ENCODE measurements at regions not wholly inside any gene's neighbourhood (a gene's known extent, or its start where the extent isn't known, plus 50 kb on each side); places are given as distances from the start of the nearest gene placed in this dataset.

DNA sequence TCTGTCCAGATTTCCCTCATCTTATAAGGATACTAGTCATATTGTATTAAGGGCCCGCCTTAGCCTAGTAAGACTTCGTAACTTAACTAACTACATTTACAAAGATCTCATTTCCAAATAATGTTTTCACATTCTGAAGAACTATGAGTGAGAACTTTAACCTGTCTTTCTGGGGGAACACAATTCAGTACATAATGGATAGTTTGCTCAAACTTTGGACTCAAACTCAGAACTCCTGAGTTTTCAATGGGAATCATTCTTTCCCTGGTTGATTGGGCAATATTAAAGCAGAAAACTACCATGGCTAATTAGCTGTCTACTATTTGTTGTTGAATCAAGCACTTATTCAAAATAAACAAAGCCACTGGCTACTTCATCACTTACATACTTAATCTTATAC lies 522.9 kb downstream of the REEP3 start (continued):
- TF ChIP-seq ETV6 (CRISPR knock-in tag; conservative IDR thresholded peaks at IDR 0.05) (no peak), HNF1A (IDR thresholded peaks at IDR 0.05; ENCODE audit: low read depth) (peak; percentile 33; the same call in 1 of the 2 replicates), HNF1A (CRISPR knock-in tag; IDR thresholded peaks at IDR 0.05; ENCODE audit: borderline replicate concordance) (no peak; the same call in 1 of the 2 replicates), ZBED4 (CRISPR knock-in tag; IDR thresholded peaks at IDR 0.05; ENCODE audit: borderline replicate concordance) (0 out of 2 replicates have a peak, but pooled peaks have one; percentile 15), KLF16 (CRISPR knock-in tag; IDR thresholded peaks at IDR 0.05) (peak in 1 of 2 experiments; percentile 16; a peak in 1 of 4 replicates), ZFP1 (CRISPR knock-in tag; IDR thresholded peaks at IDR 0.05) (no peak), MTF2 (CRISPR knock-in tag; IDR thresholded peaks at IDR 0.05; ENCODE audit: borderline replicate concordance) (no peak), FOXJ3 (CRISPR knock-in tag; IDR thresholded peaks at IDR 0.05; ENCODE audit: borderline replicate concordance) (peak; percentile 90; the same call in 1 of the 2 replicates), ZNF567 (CRISPR knock-in tag; IDR thresholded peaks at IDR 0.05; ENCODE audit: borderline replicate concordance) (no peak), DPF2 (CRISPR knock-in tag; IDR thresholded peaks at IDR 0.05; ENCODE audit: borderline replicate concordance, low read depth) (peak; percentile 81; the same call in 1 of the 2 replicates), ZNF24 (IDR thresholded peaks at IDR 0.05) (peak; percentile 85), ARID5B (CRISPR knock-in tag; IDR thresholded peaks at IDR 0.05) (peak; percentile 88), REST (IDR thresholded peaks at IDR 0.05; ENCODE audit: borderline replicate concordance in 1 of 2, low read depth in 1 of 2, low read length in 2 of 2) (0 out of 4 replicates have a peak, but pooled peaks of 1 of the 2 experiments have one; percentile 22)

All from HepG2 (cell line).